BE2C (cell line): ENCODE measurements at regions not wholly inside any gene's neighbourhood (a gene's known extent, or its start where the extent isn't known, plus 50 kb on each side); places are given as distances from the start of the nearest gene placed in this dataset.

Experiments
- DNase-seq: peaks from one replicate; pipeline ENCODE4 v3.0.0-alpha.2; 2020
- H3K27me3 ChIP-seq: fragments of 250-450 bp; sonication (Bioruptor Pico); 2 replicates; pipeline ENCODE4 v1.5.1; 2020; ENCODE audit warnings: mild to moderate bottlenecking
- H3K36me3 ChIP-seq: fragments of 250-450 bp; sonication (Bioruptor Pico); 2 replicates; pipeline ENCODE4 v1.5.1; 2020; ENCODE audit warnings: mild to moderate bottlenecking
- H3K4me1 ChIP-seq: fragments of 250-450 bp; sonication (Bioruptor Pico); 2 replicates; pipeline ENCODE4 v1.5.1; 2020
- H3K4me3 ChIP-seq: 2 replicates; pipeline ENCODE4 v1.5.1; 2011; ENCODE audit warnings: low read depth, low read length
- H3K9me3 ChIP-seq: fragments of 250-450 bp; sonication (Bioruptor Pico); 2 replicates; pipeline ENCODE4 v1.5.1; 2020
- CTCF ChIP-seq: IDR thresholded peaks from 2 replicates; pipeline ENCODE4 v1.5.1; 2012; ENCODE audit warnings: mild to moderate bottlenecking, low read depth, low read length

- no peak for TF ChIP-seq CTCF
- DNase-seq = no peak
- H3K4me3 ChIP-seq = no peak overlapping the region
- H3K4me1 ChIP-seq = no peaks in the 10 kb centered on the region
- no peaks in the 10 kb centered on the region for H3K27me3 ChIP-seq
- H3K36me3 ChIP-seq = no peaks in the 10 kb centered on the region
- H3K9me3 ChIP-seq = no peaks in the 10 kb centered on the region
Observed at GRCh38 chr3:193984876-193985275, 151.1 kb upstream of the HES1 start.

- no peaks in the 10 kb centered on the region for H3K9me3 ChIP-seq
- H3K4me3 ChIP-seq = no peak overlapping the region
- DNase-seq = no peak
- H3K27me3 ChIP-seq = no peaks in the 10 kb centered on the region
- TF ChIP-seq CTCF = no peak
- H3K4me1 ChIP-seq = no peaks in the 10 kb centered on the region
- H3K36me3 ChIP-seq = no peaks in the 10 kb centered on the region
Observed at GRCh38 chr3:193987186-193987585, 148.8 kb upstream of the HES1 start.

GRCh38 chr3:193989186-193989585 is 146.8 kb upstream of the HES1 start:
- H3K4me3 ChIP-seq = no peak overlapping the region
- no peaks in the 10 kb centered on the region for H3K27me3 ChIP-seq
- no peaks in the 10 kb centered on the region for H3K9me3 ChIP-seq
- TF ChIP-seq CTCF = no peak
- no peaks in the 10 kb centered on the region for H3K36me3 ChIP-seq
- no peak for DNase-seq
- H3K4me1 ChIP-seq = no peaks in the 10 kb centered on the region

GRCh38 chr3:193991666-193992424 is 144.1 kb upstream of the HES1 start:
- H3K4me3 ChIP-seq = no peak overlapping the region
- H3K36me3 ChIP-seq = no peaks in the 10 kb centered on the region
- H3K9me3 ChIP-seq = no peaks in the 10 kb centered on the region
- no peak for TF ChIP-seq CTCF
- no peak for DNase-seq
- no peaks in the 10 kb centered on the region for H3K27me3 ChIP-seq
- H3K4me1 ChIP-seq = peaks cover 8% of the 10 kb centered on the region

- Histone ChIP-seq H3K27me3 (no peaks in the 10 kb centered on the region), H3K4me1 (peaks cover 8% of the 10 kb centered on the region), H3K4me3 (no peak overlapping the region)
Observed at GRCh38 chr3:193992425-193993037, 143.4 kb upstream of the HES1 start.

More at GRCh38 chr3:193992425-193993037, 143.4 kb upstream of the HES1 start:
- no peak for DNase-seq
- Histone ChIP-seq H3K36me3 (no peaks in the 10 kb centered on the region), H3K9me3 (no peaks in the 10 kb centered on the region)
- no peak for TF ChIP-seq CTCF
